Smooth muscle cell (in vitro differentiated cells): ENCODE measurements at regions not wholly inside any gene's neighbourhood (a gene's known extent, or its start where the extent isn't known, plus 50 kb on each side); places are given as distances from the start of the nearest gene placed in this dataset.
"Not testable (repeated sequence)": the region's sequence is repeated elsewhere in the genome, so short reads cannot be mapped to it uniquely, and the experiment has no call there.

ENCODE experiments used
- DNase-seq: peaks from one replicate; lab custom pipeline; 2025; ENCODE audit not compliant: unreplicated experiment; lab: John Stamatoyannopoulos, UW
- H2AFZ ChIP-seq: fragments of 200-600 bp; sonication (generic); 2 replicates; pipeline ENCODE4 v1.6.0; 2016; ENCODE audit warnings: antibody characterized with exemption, low read depth, mild to moderate bottlenecking
- H3F3A ChIP-seq: fragments of 200-600 bp; sonication (generic); 2 replicates; pipeline ENCODE4 v1.6.0; 2017; ENCODE audit warnings: antibody characterized with exemption, low read depth
- H3K27ac ChIP-seq: fragments of 200-600 bp; sonication (generic); 2 replicates; pipeline ENCODE4 v1.5.1; 2016; ENCODE audit warnings: low read depth, mild to moderate bottlenecking
- H3K27me3 ChIP-seq: fragments of 200-600 bp; sonication (generic); 2 replicates; pipeline ENCODE4 v1.6.1; 2016; ENCODE audit warnings: low read depth, mild to moderate bottlenecking
- H3K36me3 ChIP-seq: fragments of 200-600 bp; sonication (generic); 2 replicates; pipeline ENCODE4 v1.5.1; 2016; ENCODE audit warnings: low read depth
- H3K4me1 ChIP-seq: fragments of 200-600 bp; sonication (generic); 2 replicates; pipeline ENCODE4 v1.5.1; 2016; ENCODE audit warnings: low read depth
- H3K4me2 ChIP-seq: fragments of 200-600 bp; sonication (generic); 2 replicates; pipeline ENCODE4 v1.6.0; 2016; ENCODE audit warnings: mild to moderate bottlenecking
- H3K4me3 ChIP-seq: fragments of 200-600 bp; sonication (generic); 2 replicates; pipeline ENCODE4 v1.5.1; 2016; ENCODE audit warnings: mild to moderate bottlenecking
- H3K79me2 ChIP-seq: fragments of 200-600 bp; sonication (generic); 2 replicates; pipeline ENCODE4 v1.6.0; 2016; ENCODE audit warnings: low read depth, mild to moderate bottlenecking
- H3K9ac ChIP-seq: fragments of 200-600 bp; sonication (generic); 2 replicates; pipeline ENCODE4 v1.6.0; 2016; ENCODE audit warnings: low read depth
- H3K9me3 ChIP-seq: fragments of 200-600 bp; sonication (generic); replicated peaks from 2 replicates; pipeline ENCODE4 v1.5.1; 2016; ENCODE audit warnings: low read depth
- H4K20me1 ChIP-seq: fragments of 200-600 bp; sonication (generic); 2 replicates; pipeline ENCODE4 v1.6.0; 2016; ENCODE audit warnings: low read depth
- CTCF ChIP-seq: fragments of 200-600 bp; sonication (generic); IDR thresholded peaks from 2 replicates; pipeline ENCODE4 v1.5.1; 2017; ENCODE audit warnings: borderline replicate concordance, mild to moderate bottlenecking, antibody characterized with exemption; ENCODE audit not compliant: insufficient read depth, poor library complexity, severe bottlenecking
- WGBS: methylation state at CpG from one replicate; pipeline ENCODE4 v1.1.7; 2016; ENCODE audit warnings: low lambda C conversion rate; 5-methylcytosine and 5-hydroxymethylcytosine counted together

- H3K4me3 ChIP-seq, result no peak overlapping the region
- no peaks in the 10 kb centered on the region for H4K20me1 ChIP-seq
- no peaks in the 10 kb centered on the region for H3K9me3 ChIP-seq
- H2AFZ ChIP-seq, result no peak overlapping the region
- TF ChIP-seq CTCF, result no peak
- no peaks in the 10 kb centered on the region for H3K79me2 ChIP-seq
- 65% methylated on average over 18 of the region's 18 CpGs for WGBS
- no peaks in the 10 kb centered on the region for H3K27me3 ChIP-seq
- no peaks in the 10 kb centered on the region for H3F3A ChIP-seq
- no peak for DNase-seq
- no peak overlapping the region for H3K4me2 ChIP-seq
- H3K9ac ChIP-seq, result no peak overlapping the region
- no peaks in the 10 kb centered on the region for H3K36me3 ChIP-seq
- no peaks in the 10 kb centered on the region for H3K4me1 ChIP-seq
- no peak overlapping the region for H3K27ac ChIP-seq
These were observed 638.5 kb upstream of the MIS18BP1 start for GRCh38 chr14:45891417-45892080.

GRCh38 chr14:45888766-45889285 lies 635.8 kb upstream of the MIS18BP1 start:
- not testable (repeated sequence) for H4K20me1 ChIP-seq
- WGBS, result 41% methylated on average over 28 of the region's 28 CpGs

GRCh38 chr14:45877981-45878380 lies 625.0 kb upstream of the MIS18BP1 start:
- H2AFZ ChIP-seq, result no peak overlapping the region
- no peak overlapping the region for H3K4me3 ChIP-seq
- no peaks in the 10 kb centered on the region for H3K27me3 ChIP-seq
- WGBS, result 96% methylated on average over 4 of the region's 4 CpGs
- TF ChIP-seq CTCF, result no peak
- H4K20me1 ChIP-seq, result no peaks in the 10 kb centered on the region
- no peak overlapping the region for H3K4me2 ChIP-seq
- no peaks in the 10 kb centered on the region for H3K79me2 ChIP-seq
- no peak for DNase-seq
- no peak overlapping the region for H3K27ac ChIP-seq
- H3K4me1 ChIP-seq, result no peaks in the 10 kb centered on the region
- H3K36me3 ChIP-seq, result no peaks in the 10 kb centered on the region
- no peak overlapping the region for H3K9ac ChIP-seq
- H3K9me3 ChIP-seq, result no peaks in the 10 kb centered on the region
- no peaks in the 10 kb centered on the region for H3F3A ChIP-seq

More at GRCh38 chr14:45888766-45889285, 635.8 kb upstream of the MIS18BP1 start:
- H3K79me2 ChIP-seq, H3K9me3 ChIP-seq, H3F3A ChIP-seq, DNase-seq, H3K4me1 ChIP-seq, H3K9ac ChIP-seq, H3K36me3 ChIP-seq, H3K27ac ChIP-seq, H3K27me3 ChIP-seq: not testable (repeated sequence)
- Histone ChIP-seq H2AFZ (peak overlapping the region; percentile 77), H3K4me2 (peak overlapping the region; percentile 76), H3K4me3 (peak overlapping the region; percentile 51)

GRCh38 chr14:45868863-45869262 lies 615.9 kb upstream of the MIS18BP1 start:
- no peaks in the 10 kb centered on the region for H3F3A ChIP-seq
- WGBS, result 92% methylated on average over 2 of the region's 2 CpGs
- no peaks in the 10 kb centered on the region for H3K9me3 ChIP-seq
- H3K27ac ChIP-seq, result no peak overlapping the region
- no peak overlapping the region for H2AFZ ChIP-seq
- H4K20me1 ChIP-seq, result no peaks in the 10 kb centered on the region
- no peaks in the 10 kb centered on the region for H3K4me1 ChIP-seq
- H3K27me3 ChIP-seq, result no peaks in the 10 kb centered on the region
- no peaks in the 10 kb centered on the region for H3K79me2 ChIP-seq
- no peaks in the 10 kb centered on the region for H3K36me3 ChIP-seq
- no peak for TF ChIP-seq CTCF
- no peak for DNase-seq
- H3K9ac ChIP-seq, result no peak overlapping the region
- no peak overlapping the region for H3K4me3 ChIP-seq
- no peak overlapping the region for H3K4me2 ChIP-seq
